ENCODE measurements at regions not wholly inside any gene's neighbourhood (a gene's known extent, or its start where the extent isn't known, plus 50 kb on each side); places are given as distances from the start of the nearest gene placed in this dataset.

DNA sequence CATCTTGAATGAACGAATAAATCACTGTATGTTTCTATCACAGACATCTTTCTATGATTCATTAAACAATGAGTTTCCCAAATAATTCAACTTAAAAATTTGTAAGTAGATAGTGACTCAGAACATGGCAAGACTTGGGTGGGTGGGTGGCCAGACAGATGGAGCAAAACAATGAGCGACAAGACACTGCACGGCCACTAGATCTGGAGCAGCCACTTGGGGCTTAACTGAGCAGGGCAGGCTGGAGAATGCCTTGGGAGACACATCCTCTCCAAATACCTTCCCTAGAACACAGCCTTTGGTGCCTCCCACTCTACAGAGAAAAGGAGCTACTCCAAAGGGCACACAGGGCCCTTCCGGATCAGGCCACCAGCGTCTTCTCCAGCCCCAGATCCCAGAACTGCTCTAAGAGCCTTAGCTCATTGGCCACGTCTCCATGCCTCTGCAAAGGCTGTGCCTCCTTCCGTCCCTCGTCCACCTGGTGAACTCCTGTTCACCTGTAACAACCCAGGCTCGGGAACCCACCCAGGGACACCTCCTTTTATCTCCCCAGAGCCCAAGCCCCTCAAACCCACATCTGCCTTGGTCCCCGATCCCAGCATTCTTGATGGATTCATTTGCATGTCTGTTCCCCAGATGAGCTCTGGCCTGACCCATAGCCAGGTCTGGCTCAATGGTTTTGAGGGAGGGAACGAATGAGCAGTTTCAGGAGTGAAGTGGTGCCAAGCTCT is 134.9 kb upstream of the IQSEC1 start:
- CTCF ChIA-PET (ENCODE audit: low intra/inter-chr PET ratio) = no interaction called here

More for the DNA sequence above, 134.9 kb upstream of the IQSEC1 start:
- DNase-seq (ENCODE audit: extremely low read depth in 1 of 4, low spot score in 3 of 4) (no peak), FAIRE-seq (no peak), ATAC-seq (no peak)
- Histone ChIP-seq H4K20me1 (replicated peaks; ENCODE audit: control insufficient read depth, insufficient read depth, low read length) (peaks cover 8% of the 10 kb centered on the region), H2AFZ (ENCODE audit: low read depth, low read length) (no peak overlapping the region), H3K27me3 (ENCODE audit: control insufficient read depth in 2 of 2, insufficient read depth in 2 of 2, low read length in 2 of 2) (peaks cover 68 to 89% of the 10 kb centered on the region in 2 experiments), H3K27ac (ENCODE audit: extremely low read depth, low read depth, low read length) (no peak overlapping the region), H3K79me2 (ENCODE audit: control insufficient read depth, insufficient read depth, low read length) (no peaks in the 10 kb centered on the region), H3K9me3 (replicated peaks; ENCODE audit: control insufficient read depth, insufficient read depth, low read depth, low read length) (no peaks in the 10 kb centered on the region), H3K36me3 (ENCODE audit: control insufficient read depth, insufficient read depth, low read length) (no peaks in the 10 kb centered on the region), H3K4me2 (ENCODE audit: insufficient read depth, low read length) (no peak overlapping the region), H3K9me1 (ENCODE audit: control insufficient read depth, insufficient read depth, low read length) (no peaks in the 10 kb centered on the region), H3K4me1 (replicated peaks in 1 of 2; ENCODE audit: control insufficient read depth in 2 of 2, insufficient read depth in 2 of 2, low read length in 2 of 2) (peaks cover 0 to 9% of the 10 kb centered on the region in 2 experiments; a peak in 2 of 5 replicates), H3K9ac (ENCODE audit: insufficient read depth in 1 of 2, low read depth in 2 of 2, low read length in 2 of 2) (peak overlapping the region in 1 of 2 experiments; percentile 13; a peak in 1 of 4 replicates), H3K4me3 (no peak overlapping the region)
- TF ChIP-seq ZNF766 (CRISPR knock-in tag; conservative IDR thresholded peaks at IDR 0.05) (no peak), CHCHD3 (CRISPR knock-in tag; IDR thresholded peaks at IDR 0.05) (no peak), ZNF408 (CRISPR knock-in tag; IDR thresholded peaks at IDR 0.05; ENCODE audit: low read depth) (no peak), HMG20B (CRISPR knock-in tag; IDR thresholded peaks at IDR 0.05) (no peak)
- TF ChIP-seq, protein P1, sequence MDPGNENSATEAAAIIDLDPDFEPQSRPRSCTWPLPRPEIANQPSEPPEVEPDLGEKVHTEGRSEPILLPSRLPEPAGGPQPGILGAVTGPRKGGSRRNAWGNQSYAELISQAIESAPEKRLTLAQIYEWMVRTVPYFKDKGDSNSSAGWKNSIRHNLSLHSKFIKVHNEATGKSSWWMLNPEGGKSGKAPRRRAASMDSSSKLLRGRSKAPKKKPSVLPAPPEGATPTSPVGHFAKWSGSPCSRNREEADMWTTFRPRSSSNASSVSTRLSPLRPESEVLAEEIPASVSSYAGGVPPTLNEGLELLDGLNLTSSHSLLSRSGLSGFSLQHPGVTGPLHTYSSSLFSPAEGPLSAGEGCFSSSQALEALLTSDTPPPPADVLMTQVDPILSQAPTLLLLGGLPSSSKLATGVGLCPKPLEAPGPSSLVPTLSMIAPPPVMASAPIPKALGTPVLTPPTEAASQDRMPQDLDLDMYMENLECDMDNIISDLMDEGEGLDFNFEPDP (CRISPR knock-in tag; IDR thresholded peaks at IDR 0.05) = no peak
- TF ChIP-seq, protein P2, sequence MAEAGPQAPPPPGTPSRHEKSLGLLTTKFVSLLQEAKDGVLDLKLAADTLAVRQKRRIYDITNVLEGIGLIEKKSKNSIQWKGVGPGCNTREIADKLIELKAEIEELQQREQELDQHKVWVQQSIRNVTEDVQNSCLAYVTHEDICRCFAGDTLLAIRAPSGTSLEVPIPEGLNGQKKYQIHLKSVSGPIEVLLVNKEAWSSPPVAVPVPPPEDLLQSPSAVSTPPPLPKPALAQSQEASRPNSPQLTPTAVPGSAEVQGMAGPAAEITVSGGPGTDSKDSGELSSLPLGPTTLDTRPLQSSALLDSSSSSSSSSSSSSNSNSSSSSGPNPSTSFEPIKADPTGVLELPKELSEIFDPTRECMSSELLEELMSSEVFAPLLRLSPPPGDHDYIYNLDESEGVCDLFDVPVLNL (CRISPR knock-in tag; IDR thresholded peaks at IDR 0.05; ENCODE audit: low read depth) = no peak
- TF ChIP-seq, protein P3, sequence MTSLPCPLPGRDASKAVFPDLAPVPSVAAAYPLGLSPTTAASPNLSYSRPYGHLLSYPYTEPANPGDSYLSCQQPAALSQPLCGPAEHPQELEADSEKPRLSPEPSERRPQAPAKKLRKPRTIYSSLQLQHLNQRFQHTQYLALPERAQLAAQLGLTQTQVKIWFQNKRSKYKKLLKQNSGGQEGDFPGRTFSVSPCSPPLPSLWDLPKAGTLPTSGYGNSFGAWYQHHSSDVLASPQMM (CRISPR knock-in tag; IDR thresholded peaks at IDR 0.05) = no peak
- in situ Hi-C loops (cut with MboI) = no loop called here
- POLR2A ChIA-PET = no interaction called here
- WGBS (ENCODE audit: insufficient coverage, low coverage, missing lambda C conversion rate) = 2% methylated on average over 11 of the region's 11 CpGs
- no TSS peak for BruUV-seq (replicated peaks)
- intact Hi-C loops (cut with micrococcal nuclease) = loop anchor here (1.0 kb wide), 1 partner anchor 17 kb away; no protein-coding TSS in a partner anchor

Data from K562 (cell line).